ENCODE measurements at regions not wholly inside any gene's neighbourhood (a gene's known extent, or its start where the extent isn't known, plus 50 kb on each side); places are given as distances from the start of the nearest gene placed in this dataset.

DNA sequence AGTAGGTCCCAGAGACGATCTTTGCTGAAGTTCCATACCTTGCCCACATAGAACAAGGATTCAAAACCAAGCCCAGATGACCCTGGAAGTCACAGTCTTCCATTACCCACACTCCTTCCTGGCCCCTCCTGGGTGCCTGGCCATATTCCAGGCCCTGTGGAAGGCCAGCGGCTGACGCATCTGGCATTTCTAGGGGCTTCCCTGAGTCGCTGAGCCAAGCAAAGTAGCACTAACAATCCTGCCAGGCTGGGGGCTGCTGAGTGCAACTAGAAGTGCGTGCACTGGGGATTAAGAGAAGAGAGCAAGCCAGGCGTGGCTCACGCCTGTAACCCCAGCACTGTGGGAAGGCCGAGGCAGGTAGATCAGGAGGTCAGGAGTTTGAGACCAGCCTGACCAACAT, 175.2 kb upstream of the CPEB2 start:
- H3K4me1 ChIP-seq (ENCODE audit: control insufficient read depth, insufficient read depth, low read length, poor library complexity, severe bottlenecking) = no peaks in the 10 kb centered on the region
- H3K36me3 ChIP-seq (ENCODE audit: control insufficient read depth, insufficient read depth, low read length) = no peaks in the 10 kb centered on the region
- no peak overlapping the region for H3K4me3 ChIP-seq (ENCODE audit: insufficient read depth, low read depth, low read length, poor library complexity, severe bottlenecking)
- no peak overlapping the region for H3K27ac ChIP-seq (ENCODE audit: insufficient read depth, low read length, poor library complexity, severe bottlenecking)
- H3K27me3 ChIP-seq (replicated peaks; ENCODE audit: control insufficient read depth, insufficient read depth, low read length, poor library complexity, severe bottlenecking) = no peaks in the 10 kb centered on the region
- H3K9me3 ChIP-seq (ENCODE audit: control insufficient read depth, low read length) = no peaks in the 10 kb centered on the region
- no peak for DNase-seq

DNA sequence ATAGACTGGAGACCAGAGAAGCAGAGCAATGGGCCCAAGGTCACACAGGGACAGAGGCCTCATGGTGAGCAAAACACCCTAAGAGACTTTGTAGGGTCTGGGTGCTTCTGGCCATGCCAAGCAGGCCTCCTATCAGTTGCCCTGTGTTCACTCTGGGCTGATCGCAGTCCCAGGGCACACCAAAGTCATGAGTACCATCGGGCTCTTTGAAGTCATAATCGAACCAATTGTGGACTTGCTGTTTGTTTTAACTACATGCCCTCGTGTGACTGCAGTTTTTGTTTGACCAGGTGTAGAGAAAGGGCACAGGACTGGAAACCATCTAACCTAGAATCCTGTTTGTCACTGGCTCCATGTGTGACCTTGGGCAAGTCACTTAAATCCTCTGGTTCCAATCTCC, 172.5 kb upstream of the CPEB2 start:
- Histone ChIP-seq H3K4me1 (ENCODE audit: control insufficient read depth, insufficient read depth, low read length, poor library complexity, severe bottlenecking) (no peaks in the 10 kb centered on the region), H3K27ac (ENCODE audit: insufficient read depth, low read length, poor library complexity, severe bottlenecking) (no peak overlapping the region), H3K4me3 (ENCODE audit: insufficient read depth, low read depth, low read length, poor library complexity, severe bottlenecking) (no peak overlapping the region), H3K9me3 (ENCODE audit: control insufficient read depth, low read length) (no peaks in the 10 kb centered on the region), H3K36me3 (ENCODE audit: control insufficient read depth, insufficient read depth, low read length) (no peaks in the 10 kb centered on the region), H3K27me3 (replicated peaks; ENCODE audit: control insufficient read depth, insufficient read depth, low read length, poor library complexity, severe bottlenecking) (no peaks in the 10 kb centered on the region)
- no peak for DNase-seq

DNA sequence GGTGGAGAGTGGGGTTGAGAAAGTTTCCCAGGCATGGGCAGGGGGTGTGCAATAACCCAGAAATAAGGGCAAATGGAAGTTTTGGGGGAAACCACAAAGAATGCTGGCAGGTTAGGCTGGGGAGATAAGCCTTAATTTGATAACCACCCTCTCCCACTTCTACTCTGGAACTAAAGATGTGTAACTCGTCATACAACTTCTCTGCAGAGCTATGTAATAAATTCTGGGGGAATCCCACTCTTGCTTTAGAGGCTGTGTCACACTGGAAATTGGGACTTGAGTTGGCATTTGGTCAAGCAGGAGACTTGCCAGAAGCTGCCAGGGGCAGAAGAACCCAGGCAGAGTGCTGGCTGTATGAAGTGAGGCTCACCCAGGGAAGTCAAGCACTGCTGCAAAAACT, 170.9 kb upstream of the CPEB2 start:
- DNase-seq = no peak

DNA sequence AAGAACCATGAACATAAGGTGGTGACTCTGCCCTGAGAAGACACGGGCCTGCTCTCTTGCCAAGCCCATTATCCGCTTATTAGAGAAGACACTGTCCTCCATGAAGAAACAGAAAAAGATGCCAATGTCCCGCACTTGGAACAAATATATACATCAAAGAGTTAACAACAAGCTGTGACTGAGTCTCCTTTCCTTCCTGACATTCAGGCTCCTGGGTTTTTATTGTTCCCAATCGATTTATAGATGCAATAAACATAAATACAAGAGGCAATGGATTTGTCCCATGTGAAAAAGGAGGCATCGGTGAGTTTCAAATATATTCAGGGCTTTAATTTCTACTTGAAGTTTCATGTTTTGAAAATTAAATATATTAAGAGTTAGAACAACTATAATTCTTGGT, 169.2 kb upstream of the CPEB2 start:
- no peak overlapping the region for H3K4me3 ChIP-seq (ENCODE audit: insufficient read depth, low read depth, low read length, poor library complexity, severe bottlenecking)
- H3K27me3 ChIP-seq (replicated peaks; ENCODE audit: control insufficient read depth, insufficient read depth, low read length, poor library complexity, severe bottlenecking) = no peaks in the 10 kb centered on the region
- no peaks in the 10 kb centered on the region for H3K4me1 ChIP-seq (ENCODE audit: control insufficient read depth, insufficient read depth, low read length, poor library complexity, severe bottlenecking)
- H3K9me3 ChIP-seq (ENCODE audit: control insufficient read depth, low read length) = no peaks in the 10 kb centered on the region
- DNase-seq = no peak
- H3K27ac ChIP-seq (ENCODE audit: insufficient read depth, low read length, poor library complexity, severe bottlenecking) = no peak overlapping the region
- no peaks in the 10 kb centered on the region for H3K36me3 ChIP-seq (ENCODE audit: control insufficient read depth, insufficient read depth, low read length)

More for the DNA sequence above, 170.9 kb upstream of the CPEB2 start:
- Histone ChIP-seq H3K9me3 (ENCODE audit: control insufficient read depth, low read length) (no peaks in the 10 kb centered on the region), H3K4me1 (ENCODE audit: control insufficient read depth, insufficient read depth, low read length, poor library complexity, severe bottlenecking) (no peaks in the 10 kb centered on the region), H3K36me3 (ENCODE audit: control insufficient read depth, insufficient read depth, low read length) (no peaks in the 10 kb centered on the region), H3K4me3 (ENCODE audit: insufficient read depth, low read depth, low read length, poor library complexity, severe bottlenecking) (no peak overlapping the region), H3K27me3 (replicated peaks; ENCODE audit: control insufficient read depth, insufficient read depth, low read length, poor library complexity, severe bottlenecking) (no peaks in the 10 kb centered on the region), H3K27ac (ENCODE audit: insufficient read depth, low read length, poor library complexity, severe bottlenecking) (no peak overlapping the region)

DNA sequence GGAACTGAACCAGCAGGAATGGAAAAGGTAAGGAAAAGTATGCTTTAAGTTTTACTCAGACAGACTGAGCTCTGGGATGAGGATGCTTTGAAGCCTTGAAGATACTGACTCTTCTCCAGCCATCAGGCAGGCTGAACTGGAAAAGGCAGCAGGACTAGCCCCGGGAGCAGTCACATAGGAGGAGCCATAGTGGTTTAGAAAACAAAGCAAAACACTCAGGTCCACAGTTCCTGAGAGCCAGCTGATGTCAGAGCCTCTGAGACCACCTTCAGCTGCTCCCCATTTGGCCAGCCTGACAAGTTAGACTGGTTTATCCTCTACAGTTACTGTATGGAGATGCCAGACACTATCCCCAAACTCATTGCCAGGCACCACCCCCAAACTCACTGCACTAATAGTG, 167.9 kb upstream of the CPEB2 start:
- H3K4me1 ChIP-seq (ENCODE audit: control insufficient read depth, insufficient read depth, low read length, poor library complexity, severe bottlenecking) = no peaks in the 10 kb centered on the region
- no peaks in the 10 kb centered on the region for H3K36me3 ChIP-seq (ENCODE audit: control insufficient read depth, insufficient read depth, low read length)
- no peak overlapping the region for H3K4me3 ChIP-seq (ENCODE audit: insufficient read depth, low read depth, low read length, poor library complexity, severe bottlenecking)
- H3K9me3 ChIP-seq (ENCODE audit: control insufficient read depth, low read length) = no peaks in the 10 kb centered on the region
- no peak overlapping the region for H3K27ac ChIP-seq (ENCODE audit: insufficient read depth, low read length, poor library complexity, severe bottlenecking)
- H3K27me3 ChIP-seq (replicated peaks; ENCODE audit: control insufficient read depth, insufficient read depth, low read length, poor library complexity, severe bottlenecking) = no peaks in the 10 kb centered on the region
- no peak for DNase-seq

DNA sequence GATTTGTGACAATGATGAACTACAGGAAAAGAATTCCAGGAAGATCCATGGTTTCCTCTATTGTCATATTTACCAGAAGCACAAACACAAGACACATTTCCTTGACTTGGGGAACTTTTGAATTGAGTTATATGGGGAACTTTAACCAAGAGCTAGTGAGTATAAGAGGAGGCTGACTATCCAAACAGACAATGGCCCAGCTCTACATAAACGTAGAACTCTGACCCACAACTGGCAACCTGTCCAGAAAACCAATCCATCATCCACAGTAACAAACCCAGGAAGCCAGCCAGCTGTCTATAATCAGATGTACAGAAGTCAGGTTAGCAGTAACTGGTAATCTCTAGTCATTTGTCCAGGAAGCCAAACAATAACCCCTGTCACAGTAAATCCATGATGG, 167.0 kb upstream of the CPEB2 start:
- Histone ChIP-seq H3K9me3 (ENCODE audit: control insufficient read depth, low read length) (no peaks in the 10 kb centered on the region), H3K4me1 (ENCODE audit: control insufficient read depth, insufficient read depth, low read length, poor library complexity, severe bottlenecking) (no peaks in the 10 kb centered on the region), H3K27me3 (replicated peaks; ENCODE audit: control insufficient read depth, insufficient read depth, low read length, poor library complexity, severe bottlenecking) (no peaks in the 10 kb centered on the region), H3K36me3 (ENCODE audit: control insufficient read depth, insufficient read depth, low read length) (no peaks in the 10 kb centered on the region), H3K4me3 (ENCODE audit: insufficient read depth, low read depth, low read length, poor library complexity, severe bottlenecking) (no peak overlapping the region), H3K27ac (ENCODE audit: insufficient read depth, low read length, poor library complexity, severe bottlenecking) (no peak overlapping the region)
- no peak for DNase-seq

DNA sequence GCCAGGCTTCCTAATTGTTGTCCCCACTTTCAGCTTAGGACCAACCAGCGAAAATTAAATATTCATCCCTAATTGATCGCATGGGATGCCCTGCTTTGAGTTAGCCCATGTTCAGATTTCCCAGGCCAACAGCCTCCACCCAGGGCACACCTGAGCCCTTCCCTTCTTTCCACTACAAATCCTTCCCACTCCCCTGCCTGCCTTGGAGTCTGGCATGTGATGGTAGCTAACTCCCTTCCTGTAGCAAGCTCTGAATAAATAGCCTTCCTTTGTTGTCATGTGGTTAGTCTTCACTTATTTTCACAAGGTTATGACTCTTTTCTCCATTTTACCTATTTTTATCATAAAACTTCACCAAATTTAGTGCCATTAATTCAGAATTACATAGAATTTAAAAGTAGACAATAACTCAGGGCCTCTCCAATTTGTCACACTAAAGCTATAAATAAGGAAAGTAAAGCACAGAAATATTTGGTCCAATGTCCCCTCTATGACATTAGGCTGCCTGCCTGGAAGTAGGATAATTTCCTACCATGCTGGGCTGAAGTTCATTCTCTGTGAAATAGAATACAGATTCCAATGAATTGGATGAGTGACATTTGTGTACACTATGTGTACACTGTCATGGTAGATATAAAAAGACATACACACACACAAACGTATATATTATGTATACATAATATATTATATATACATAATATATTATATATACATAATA, 166.4 kb upstream of the CPEB2 start:
- no peaks in the 10 kb centered on the region for H3K27me3 ChIP-seq (replicated peaks; ENCODE audit: control insufficient read depth, insufficient read depth, low read length, poor library complexity, severe bottlenecking)
- no peak overlapping the region for H3K4me3 ChIP-seq (ENCODE audit: insufficient read depth, low read depth, low read length, poor library complexity, severe bottlenecking)
- H3K36me3 ChIP-seq (ENCODE audit: control insufficient read depth, insufficient read depth, low read length) = no peaks in the 10 kb centered on the region
- no peaks in the 10 kb centered on the region for H3K4me1 ChIP-seq (ENCODE audit: control insufficient read depth, insufficient read depth, low read length, poor library complexity, severe bottlenecking)
- no peak for DNase-seq
- H3K27ac ChIP-seq (ENCODE audit: insufficient read depth, low read length, poor library complexity, severe bottlenecking) = no peak overlapping the region
- no peaks in the 10 kb centered on the region for H3K9me3 ChIP-seq (ENCODE audit: control insufficient read depth, low read length)

DNA sequence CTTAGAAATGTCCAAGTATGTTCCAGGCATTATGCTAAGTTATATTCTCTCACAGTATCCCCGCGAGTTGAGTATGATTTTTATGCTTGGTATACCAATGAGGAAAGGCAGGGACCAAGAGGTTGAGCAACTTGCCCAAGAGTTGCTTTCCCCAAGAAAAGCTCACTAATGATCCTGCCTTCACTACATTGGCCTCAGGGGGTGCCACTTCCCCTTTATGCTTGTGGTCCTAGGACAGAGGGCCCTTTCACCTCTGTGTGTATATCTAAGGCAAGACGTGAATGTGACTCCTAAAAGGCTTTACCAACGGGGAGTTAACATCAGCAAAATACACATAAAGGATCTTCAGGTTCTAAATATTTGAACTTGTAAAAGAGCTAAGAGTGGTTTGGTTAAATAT, 164.4 kb upstream of the CPEB2 start:
- no peak overlapping the region for H3K4me3 ChIP-seq (ENCODE audit: insufficient read depth, low read depth, low read length, poor library complexity, severe bottlenecking)
- H3K27me3 ChIP-seq (replicated peaks; ENCODE audit: control insufficient read depth, insufficient read depth, low read length, poor library complexity, severe bottlenecking) = no peaks in the 10 kb centered on the region
- H3K36me3 ChIP-seq (ENCODE audit: control insufficient read depth, insufficient read depth, low read length) = no peaks in the 10 kb centered on the region
- no peak for DNase-seq
- H3K9me3 ChIP-seq (ENCODE audit: control insufficient read depth, low read length) = no peaks in the 10 kb centered on the region
- no peaks in the 10 kb centered on the region for H3K4me1 ChIP-seq (ENCODE audit: control insufficient read depth, insufficient read depth, low read length, poor library complexity, severe bottlenecking)
- no peak overlapping the region for H3K27ac ChIP-seq (ENCODE audit: insufficient read depth, low read length, poor library complexity, severe bottlenecking)

DNA sequence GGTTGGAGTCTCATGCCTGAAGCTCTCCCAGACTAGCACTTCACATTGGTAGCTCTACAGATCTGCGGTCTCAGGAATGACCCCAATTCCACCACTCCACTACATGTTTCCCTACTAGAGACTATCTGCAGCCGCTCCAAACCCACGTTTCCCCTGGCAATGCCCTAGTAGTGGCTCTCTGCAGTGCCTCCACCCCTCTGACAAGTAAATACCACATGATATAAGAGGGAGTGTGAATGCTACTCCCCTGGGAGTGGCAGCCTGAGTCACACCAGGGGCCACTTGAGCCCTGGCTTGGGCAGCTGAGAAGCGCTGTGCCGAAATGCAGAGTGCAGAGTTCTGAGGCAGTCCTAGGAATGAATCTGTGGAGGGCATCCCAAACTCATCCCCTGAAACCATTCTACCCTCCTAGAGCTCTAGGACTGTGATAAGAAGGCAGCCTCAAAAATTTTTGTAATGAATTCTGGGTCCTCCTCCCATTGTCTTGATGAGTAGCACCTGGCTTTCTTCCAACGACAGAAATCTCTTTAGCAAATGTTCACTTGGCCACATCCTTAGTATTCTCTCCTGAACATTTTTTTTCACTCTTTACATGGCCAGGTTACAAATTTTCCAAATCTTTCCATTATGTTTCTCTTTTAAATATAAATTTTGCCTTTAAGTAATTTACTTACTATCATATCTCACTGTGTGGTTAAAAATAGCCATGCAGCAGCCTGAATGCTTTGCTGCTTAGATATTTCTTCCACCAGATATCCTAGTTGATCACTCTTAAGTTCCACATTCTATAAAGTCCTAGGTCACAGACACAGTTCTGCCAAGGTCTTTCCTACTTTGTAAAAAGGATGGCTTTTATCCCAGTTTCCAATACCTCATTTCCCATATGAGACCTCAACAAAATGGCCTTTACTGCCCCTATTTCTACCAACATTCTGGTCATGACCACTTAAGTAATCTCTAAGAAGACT, 160.2 kb upstream of the CPEB2 start:
- H3K27ac ChIP-seq (ENCODE audit: insufficient read depth, low read length, poor library complexity, severe bottlenecking) = no peak overlapping the region
- H3K36me3 ChIP-seq (ENCODE audit: control insufficient read depth, insufficient read depth, low read length) = no peaks in the 10 kb centered on the region
- H3K27me3 ChIP-seq (replicated peaks; ENCODE audit: control insufficient read depth, insufficient read depth, low read length, poor library complexity, severe bottlenecking) = no peaks in the 10 kb centered on the region
- H3K9me3 ChIP-seq (ENCODE audit: control insufficient read depth, low read length) = no peaks in the 10 kb centered on the region
- H3K4me3 ChIP-seq (ENCODE audit: insufficient read depth, low read depth, low read length, poor library complexity, severe bottlenecking) = no peak overlapping the region
- no peak for DNase-seq
- no peaks in the 10 kb centered on the region for H3K4me1 ChIP-seq (ENCODE audit: control insufficient read depth, insufficient read depth, low read length, poor library complexity, severe bottlenecking)

DNA sequence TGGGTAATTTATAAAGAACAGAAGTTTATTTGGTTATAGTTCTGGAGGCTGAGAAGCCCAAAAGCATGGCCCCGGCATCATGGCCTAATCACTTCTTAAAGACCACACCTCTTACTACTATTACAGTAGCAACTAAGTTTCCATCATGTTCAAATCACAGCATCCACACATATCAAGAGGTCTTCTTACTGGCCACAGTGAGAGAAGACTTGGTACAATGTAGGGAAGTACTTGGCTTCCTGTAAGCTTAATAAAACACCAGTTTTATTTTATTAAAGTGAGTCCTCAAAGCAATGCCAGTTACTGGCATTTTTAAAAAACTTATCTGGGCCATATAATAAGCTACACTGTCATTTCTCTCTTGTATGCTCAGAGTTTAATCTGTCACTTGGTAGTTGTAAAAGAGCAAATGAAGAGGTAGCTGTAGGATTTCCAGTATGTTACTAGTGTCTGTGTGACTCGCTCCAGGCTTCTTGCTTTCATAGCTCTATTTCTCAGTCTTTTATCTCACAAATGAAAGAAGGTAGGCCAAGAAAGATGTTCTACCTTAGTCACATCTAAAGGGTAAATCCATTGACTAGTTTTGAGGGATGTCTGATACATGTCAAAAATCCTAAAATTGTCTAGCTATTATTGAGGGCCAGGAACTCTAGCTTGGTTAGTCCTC, 159.2 kb upstream of the CPEB2 start:
- Histone ChIP-seq H3K27ac (ENCODE audit: insufficient read depth, low read length, poor library complexity, severe bottlenecking) (no peak overlapping the region), H3K4me3 (ENCODE audit: insufficient read depth, low read depth, low read length, poor library complexity, severe bottlenecking) (no peak overlapping the region), H3K27me3 (replicated peaks; ENCODE audit: control insufficient read depth, insufficient read depth, low read length, poor library complexity, severe bottlenecking) (no peaks in the 10 kb centered on the region), H3K9me3 (ENCODE audit: control insufficient read depth, low read length) (no peaks in the 10 kb centered on the region), H3K36me3 (ENCODE audit: control insufficient read depth, insufficient read depth, low read length) (no peaks in the 10 kb centered on the region), H3K4me1 (ENCODE audit: control insufficient read depth, insufficient read depth, low read length, poor library complexity, severe bottlenecking) (no peaks in the 10 kb centered on the region)
- no peak for DNase-seq
